ENCODE measurements at regions not wholly inside any gene's neighbourhood (a gene's known extent, or its start where the extent isn't known, plus 50 kb on each side); places are given as distances from the start of the nearest gene placed in this dataset.

GRCh38 chrX:7462110-7462509 is 314.2 kb upstream of the PUDP start:
- TF ChIP-seq, protein P1, sequence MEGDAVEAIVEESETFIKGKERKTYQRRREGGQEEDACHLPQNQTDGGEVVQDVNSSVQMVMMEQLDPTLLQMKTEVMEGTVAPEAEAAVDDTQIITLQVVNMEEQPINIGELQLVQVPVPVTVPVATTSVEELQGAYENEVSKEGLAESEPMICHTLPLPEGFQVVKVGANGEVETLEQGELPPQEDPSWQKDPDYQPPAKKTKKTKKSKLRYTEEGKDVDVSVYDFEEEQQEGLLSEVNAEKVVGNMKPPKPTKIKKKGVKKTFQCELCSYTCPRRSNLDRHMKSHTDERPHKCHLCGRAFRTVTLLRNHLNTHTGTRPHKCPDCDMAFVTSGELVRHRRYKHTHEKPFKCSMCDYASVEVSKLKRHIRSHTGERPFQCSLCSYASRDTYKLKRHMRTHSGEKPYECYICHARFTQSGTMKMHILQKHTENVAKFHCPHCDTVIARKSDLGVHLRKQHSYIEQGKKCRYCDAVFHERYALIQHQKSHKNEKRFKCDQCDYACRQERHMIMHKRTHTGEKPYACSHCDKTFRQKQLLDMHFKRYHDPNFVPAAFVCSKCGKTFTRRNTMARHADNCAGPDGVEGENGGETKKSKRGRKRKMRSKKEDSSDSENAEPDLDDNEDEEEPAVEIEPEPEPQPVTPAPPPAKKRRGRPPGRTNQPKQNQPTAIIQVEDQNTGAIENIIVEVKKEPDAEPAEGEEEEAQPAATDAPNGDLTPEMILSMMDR (IDR thresholded peaks at IDR 0.05), result no peak
- TF ChIP-seq POLR2AphosphoS5 (IDR thresholded peaks at IDR 0.05), result no peak
- no peak for TF ChIP-seq POLR2A (IDR thresholded peaks at IDR 0.05)
